Neural cell (in vitro differentiated cells): ENCODE measurements at regions not wholly inside any gene's neighbourhood (a gene's known extent, or its start where the extent isn't known, plus 50 kb on each side); places are given as distances from the start of the nearest gene placed in this dataset.

Source experiments
- H2AFZ ChIP-seq: fragments of 200-600, 300-800 bp; sonication (generic), shearing (Covaris generic); 2 replicates; pipeline ENCODE4 v1.6.0; 2014; ENCODE audit warnings: low read depth, mild to moderate bottlenecking, antibody characterized with exemption, low read length, moderate library complexity
- H3F3A ChIP-seq: fragments of 200-600 bp; shearing (Covaris generic); 2 replicates; pipeline ENCODE4 v1.6.1; 2016; ENCODE audit warnings: mild to moderate bottlenecking, moderate library complexity, mixed read lengths, antibody characterized with exemption, low read length; ENCODE audit not compliant: insufficient read depth, poor library complexity, severe bottlenecking
- H3K27ac ChIP-seq: fragments of 200-600, 300-800 bp; sonication (generic), shearing (Covaris generic); 2 replicates; pipeline ENCODE4 v1.5.1; 2014; ENCODE audit warnings: mild to moderate bottlenecking, low read length, moderate library complexity
- H3K27me3 ChIP-seq: fragments of 300-800, 200-600 bp; sonication (generic), shearing (Covaris generic); 2 replicates; pipeline ENCODE4 v1.6.0; 2014; ENCODE audit warnings: mild to moderate bottlenecking, low read depth, low read length, moderate library complexity; ENCODE audit not compliant: insufficient read depth
- H3K36me3 ChIP-seq: fragments of 300-800, 200-600 bp; sonication (generic), shearing (Covaris generic); 2 replicates; pipeline ENCODE4 v1.5.1; 2014; ENCODE audit warnings: mild to moderate bottlenecking, antibody characterized with exemption, low read length, moderate library complexity; ENCODE audit not compliant: insufficient read depth
- H3K4me2 ChIP-seq: fragments of 300-800, 200-600 bp; sonication (generic), shearing (Covaris generic); 2 replicates; pipeline ENCODE4 v1.6.0; 2014; ENCODE audit warnings: mild to moderate bottlenecking, low read length
- H3K4me3 ChIP-seq: fragments of 300-800, 200-600 bp; sonication (generic), shearing (Covaris generic); 2 replicates; pipeline ENCODE4 v1.5.1; 2014; ENCODE audit warnings: mild to moderate bottlenecking, low read length, moderate library complexity
- H3K79me2 ChIP-seq: fragments of 200-600 bp; shearing (Covaris generic); replicated peaks from 2 replicates; pipeline ENCODE4 v1.6.0; 2014; ENCODE audit warnings: mild to moderate bottlenecking, low read length, moderate library complexity; ENCODE audit not compliant: insufficient read depth
- H3K9ac ChIP-seq: fragments of 300-800, 200-600 bp; sonication (generic), shearing (Covaris generic); 2 replicates; pipeline ENCODE4 v1.6.1; 2016; ENCODE audit warnings: mild to moderate bottlenecking, low read length, mixed read lengths
- H3K9me2 ChIP-seq: fragments of 200-600 bp; shearing (Covaris generic); 2 replicates; pipeline ENCODE4 v1.6.1; 2016; ENCODE audit warnings: mild to moderate bottlenecking, low read length, mixed read lengths; ENCODE audit not compliant: insufficient read depth
- H3K9me3 ChIP-seq: fragments of 200-600, 300-800 bp; sonication (generic), shearing (Covaris generic); 2 replicates; pipeline ENCODE4 v1.6.1; 2016; ENCODE audit warnings: mild to moderate bottlenecking, mixed run types, low read length, moderate library complexity, mixed read lengths
- H4K20me1 ChIP-seq: fragments of 200-600 bp; shearing (Covaris generic); 2 replicates; pipeline ENCODE4 v1.6.1; 2016; ENCODE audit warnings: mild to moderate bottlenecking, mixed run types; ENCODE audit not compliant: insufficient read depth
- EP300 ChIP-seq: fragments of 450-650 bp; conservative IDR thresholded peaks from 2 replicates; pipeline ENCODE4 v1.6.1; 2014; ENCODE audit warnings: antibody characterized with exemption, mild to moderate bottlenecking, moderate library complexity; ENCODE audit not compliant: poor library complexity, severe bottlenecking
- EZH2 ChIP-seq: fragments of 200-600, 300-800 bp; shearing (Covaris generic), sonication (generic); IDR thresholded peaks from 2 replicates; pipeline ENCODE4 v1.6.1; 2014; ENCODE audit warnings: antibody characterized with exemption, low read length, borderline replicate concordance, mild to moderate bottlenecking; ENCODE audit not compliant: insufficient read depth, poor library complexity, severe bottlenecking
- MXI1 ChIP-seq: fragments of 450-650 bp; conservative IDR thresholded peaks from 2 replicates; pipeline ENCODE4 v1.6.1; 2014; ENCODE audit warnings: antibody characterized with exemption, mild to moderate bottlenecking; ENCODE audit not compliant: poor library complexity, severe bottlenecking
- POLR2AphosphoS5 ChIP-seq: IDR thresholded peaks from 2 replicates; pipeline ENCODE4 v1.6.1; 2012
- RAD21 ChIP-seq: fragments of 450-650 bp; conservative IDR thresholded peaks from 2 replicates; pipeline ENCODE4 v1.6.1; 2014; ENCODE audit warnings: antibody characterized with exemption, mild to moderate bottlenecking, moderate library complexity
- REST ChIP-seq: IDR thresholded peaks from 2 replicates; pipeline ENCODE4 v1.6.1; 2012; ENCODE audit warnings: borderline replicate concordance
- SMC3 ChIP-seq: fragments of 450-650 bp; conservative IDR thresholded peaks from 2 replicates; pipeline ENCODE4 v1.6.1; 2014; ENCODE audit warnings: antibody characterized with exemption, mild to moderate bottlenecking, moderate library complexity; ENCODE audit not compliant: poor library complexity
- TAF1 ChIP-seq: IDR thresholded peaks from 2 replicates; pipeline ENCODE4 v1.6.1; 2012; ENCODE audit warnings: low read depth
- TF ChIP-seq, protein P1 (sequence below): fragments of 450-650 bp; IDR thresholded peaks from 2 replicates; pipeline ENCODE4 v1.5.1; 2014; ENCODE audit warnings: antibody characterized with exemption, mild to moderate bottlenecking, moderate library complexity; ENCODE audit not compliant: poor library complexity, severe bottlenecking

GRCh38 chr6:11427723-11428245, 109.8 kb upstream of the TMEM170B start:
- Histone ChIP-seq H3K79me2 (no peaks in the 10 kb centered on the region), H3K9me2 (no peaks in the 10 kb centered on the region), H3K27ac (no peak overlapping the region), H2AFZ (no peak overlapping the region), H3K4me3 (no peak overlapping the region), H4K20me1 (no peaks in the 10 kb centered on the region), H3K27me3 (no peaks in the 10 kb centered on the region), H3K9ac (no peak overlapping the region), H3K4me2 (no peak overlapping the region), H3K36me3 (no peaks in the 10 kb centered on the region), H3K9me3 (no peaks in the 10 kb centered on the region), H3F3A (no peaks in the 10 kb centered on the region)
- no peak for TF ChIP-seq EZH2
- no peak for TF ChIP-seq MXI1
- no peak for TF ChIP-seq REST
- TF ChIP-seq SMC3: no peak
- TF ChIP-seq, protein P1, sequence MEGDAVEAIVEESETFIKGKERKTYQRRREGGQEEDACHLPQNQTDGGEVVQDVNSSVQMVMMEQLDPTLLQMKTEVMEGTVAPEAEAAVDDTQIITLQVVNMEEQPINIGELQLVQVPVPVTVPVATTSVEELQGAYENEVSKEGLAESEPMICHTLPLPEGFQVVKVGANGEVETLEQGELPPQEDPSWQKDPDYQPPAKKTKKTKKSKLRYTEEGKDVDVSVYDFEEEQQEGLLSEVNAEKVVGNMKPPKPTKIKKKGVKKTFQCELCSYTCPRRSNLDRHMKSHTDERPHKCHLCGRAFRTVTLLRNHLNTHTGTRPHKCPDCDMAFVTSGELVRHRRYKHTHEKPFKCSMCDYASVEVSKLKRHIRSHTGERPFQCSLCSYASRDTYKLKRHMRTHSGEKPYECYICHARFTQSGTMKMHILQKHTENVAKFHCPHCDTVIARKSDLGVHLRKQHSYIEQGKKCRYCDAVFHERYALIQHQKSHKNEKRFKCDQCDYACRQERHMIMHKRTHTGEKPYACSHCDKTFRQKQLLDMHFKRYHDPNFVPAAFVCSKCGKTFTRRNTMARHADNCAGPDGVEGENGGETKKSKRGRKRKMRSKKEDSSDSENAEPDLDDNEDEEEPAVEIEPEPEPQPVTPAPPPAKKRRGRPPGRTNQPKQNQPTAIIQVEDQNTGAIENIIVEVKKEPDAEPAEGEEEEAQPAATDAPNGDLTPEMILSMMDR: no peak
- no peak for TF ChIP-seq POLR2AphosphoS5
- TF ChIP-seq RAD21: no peak
- no peak for TF ChIP-seq EP300
- TF ChIP-seq TAF1: no peak

DNA sequence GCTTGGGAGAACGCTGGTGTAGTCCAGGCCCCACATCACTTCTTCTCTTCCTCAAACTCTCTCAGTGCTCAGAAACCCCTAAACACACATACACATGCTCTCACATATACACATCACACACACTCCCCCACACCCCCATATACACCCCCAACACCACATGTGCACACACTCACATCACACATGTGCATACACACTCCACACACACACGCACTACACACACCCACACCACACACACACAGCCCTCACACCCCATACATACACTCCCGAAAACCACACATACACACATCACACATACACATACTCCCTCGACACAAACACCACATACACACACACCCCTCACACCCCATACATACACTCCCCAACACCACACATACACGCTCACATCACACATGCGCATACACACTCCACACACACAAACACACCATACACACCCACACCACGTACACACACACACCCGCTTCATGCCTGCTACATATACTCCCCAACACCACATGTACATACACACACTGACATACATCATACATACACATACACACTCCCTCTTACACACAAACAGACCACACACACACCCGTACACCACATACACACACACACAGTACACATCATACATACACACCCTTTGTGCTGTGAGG, 110.3 kb upstream of the TMEM170B start:
- Histone ChIP-seq H4K20me1 (no peaks in the 10 kb centered on the region), H3K9me2 (no peaks in the 10 kb centered on the region), H3K79me2 (no peaks in the 10 kb centered on the region), H3K36me3 (no peaks in the 10 kb centered on the region), H3K9me3 (no peaks in the 10 kb centered on the region), H3F3A (no peaks in the 10 kb centered on the region), H3K27me3 (no peaks in the 10 kb centered on the region), H3K27ac (no peak overlapping the region), H3K4me2 (no peak overlapping the region), H2AFZ (no peak overlapping the region), H3K9ac (no peak overlapping the region), H3K4me3 (no peak overlapping the region)
- TF ChIP-seq RAD21 (no peak), POLR2AphosphoS5 (no peak), MXI1 (no peak), REST (no peak), EP300 (no peak), EZH2 (no peak), TAF1 (no peak)
